ENCODE measurements at regions not wholly inside any gene's neighbourhood (a gene's known extent, or its start where the extent isn't known, plus 50 kb on each side); places are given as distances from the start of the nearest gene placed in this dataset.

DNA sequence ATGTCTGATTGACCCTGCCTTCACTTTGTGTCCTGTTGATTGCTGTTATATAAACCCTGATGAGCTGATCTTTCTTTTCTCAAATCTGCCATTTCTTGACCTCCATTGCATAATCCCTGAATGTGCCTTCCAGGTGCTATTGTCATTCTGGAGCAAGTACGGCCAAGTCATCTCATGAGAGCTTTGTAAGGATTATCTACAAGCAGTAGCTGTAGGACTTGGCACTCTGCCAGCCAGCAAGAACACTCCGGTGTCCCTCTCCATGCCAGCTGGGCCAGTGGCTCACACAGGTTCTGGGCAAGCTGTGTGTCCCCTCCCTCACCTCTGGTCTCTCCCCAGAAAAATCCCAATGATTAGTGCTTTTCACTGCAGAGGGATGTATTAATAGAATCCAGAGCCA lies 348.1 kb downstream of the FOXO1 start:
- DNase-seq = no peak

- DNase-seq = no peak
Measured at GRCh38 chr13:40319699-40320579, 346.5 kb downstream of the FOXO1 start.

- DNase-seq = no peak
Measured at GRCh38 chr13:40328091-40328490, 338.4 kb downstream of the FOXO1 start.

- DNase-seq = no peak
Measured at GRCh38 chr13:40329781-40330485, 336.5 kb downstream of the FOXO1 start.

DNA sequence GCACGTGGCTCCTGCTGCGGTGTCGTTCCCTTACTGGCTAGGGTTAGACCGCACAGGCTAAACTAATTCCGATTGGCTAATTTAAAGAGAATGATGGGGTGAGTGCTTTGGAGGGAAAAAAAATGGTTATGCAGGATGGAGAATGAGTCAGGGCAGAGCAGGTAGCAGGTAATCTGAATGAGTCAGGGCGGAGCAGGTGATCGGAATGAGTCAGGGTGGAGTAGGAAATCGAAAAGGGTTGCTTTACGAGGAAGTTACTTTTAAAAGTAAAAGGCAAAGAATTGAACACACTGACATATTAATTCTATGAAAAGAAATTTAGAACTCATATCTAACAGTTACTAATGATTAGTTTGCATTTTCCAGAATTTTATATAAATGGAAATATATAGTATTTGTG lies 335.5 kb downstream of the FOXO1 start:
- DNase-seq = no peak

- no peak for DNase-seq
Measured at GRCh38 chr13:40331802-40332201, 334.6 kb downstream of the FOXO1 start.

- no peak for DNase-seq
Measured at GRCh38 chr13:40333226-40333625, 333.2 kb downstream of the FOXO1 start.

DNA sequence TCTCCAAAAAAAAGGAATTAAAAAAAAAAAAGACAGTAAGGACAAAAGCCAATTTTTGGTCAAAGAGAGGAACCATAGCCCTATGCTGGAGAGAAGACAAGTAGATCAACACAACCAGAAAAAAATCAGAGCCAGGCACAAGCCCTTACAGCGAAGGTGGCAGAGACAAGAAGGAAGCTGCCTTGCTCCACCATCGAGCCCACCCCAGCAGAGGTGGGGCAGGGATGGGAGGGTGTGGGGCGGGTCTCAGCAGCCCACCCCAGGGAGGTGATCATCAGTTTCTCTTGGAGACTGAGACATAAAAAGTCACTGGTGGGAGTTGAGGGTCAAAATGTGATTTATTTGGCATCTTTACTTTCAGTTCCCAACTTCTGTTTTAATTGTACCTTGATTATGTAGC lies 332.4 kb downstream of the FOXO1 start:
- no peak for DNase-seq

GRCh38 chr13:40334616-40335015 lies 331.8 kb downstream of the FOXO1 start:
- DNase-seq = no peak

DNA sequence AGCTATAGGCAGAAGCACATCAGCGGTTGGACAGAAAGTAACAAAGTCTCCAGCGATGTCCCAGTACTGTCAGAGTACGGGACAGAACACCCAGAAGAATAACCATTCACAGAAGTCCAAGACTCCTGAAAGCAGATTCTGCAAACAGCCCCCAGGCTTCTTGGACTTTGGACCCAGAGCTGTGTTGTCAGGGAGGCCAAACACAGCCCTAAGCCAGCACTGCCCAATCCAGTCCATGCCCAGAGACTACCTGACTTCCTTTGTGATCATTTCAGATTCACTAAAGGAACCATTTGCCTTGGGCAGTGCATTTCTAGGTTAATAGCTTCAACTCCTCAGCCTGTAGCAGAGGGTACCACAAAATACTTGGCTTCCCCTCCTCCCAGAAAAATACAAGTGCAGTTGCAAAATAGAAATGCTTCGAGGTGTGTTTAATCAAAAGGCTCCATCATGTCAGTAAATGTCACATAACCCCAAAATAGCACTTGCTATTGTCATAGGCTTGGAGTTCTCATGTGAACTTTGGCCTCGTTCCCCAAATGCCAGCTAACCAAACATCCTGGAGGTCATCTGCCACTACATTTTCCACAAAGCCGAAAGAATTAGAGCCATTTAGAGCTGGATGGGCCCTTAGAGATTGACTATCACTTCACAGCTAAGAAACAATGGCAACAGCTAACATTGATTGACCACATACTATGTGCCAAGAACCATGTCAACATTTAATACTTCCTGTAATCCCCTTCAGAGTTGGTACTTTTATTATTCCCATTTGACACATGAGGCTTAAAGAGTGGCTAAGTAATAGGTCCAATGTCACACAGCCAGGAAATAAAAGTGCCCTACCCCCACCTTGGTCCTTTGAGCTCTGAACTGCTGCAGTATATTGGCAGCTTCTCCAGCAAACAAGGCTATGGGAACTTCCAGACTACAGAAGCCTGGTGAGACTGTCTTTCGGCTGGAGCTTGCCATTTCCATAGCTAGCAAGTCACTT lies 329.9 kb downstream of the FOXO1 start:
- DNase-seq = no peak

- no peak for DNase-seq
Measured at GRCh38 chr13:40337651-40338050, 328.8 kb downstream of the FOXO1 start.

DNA sequence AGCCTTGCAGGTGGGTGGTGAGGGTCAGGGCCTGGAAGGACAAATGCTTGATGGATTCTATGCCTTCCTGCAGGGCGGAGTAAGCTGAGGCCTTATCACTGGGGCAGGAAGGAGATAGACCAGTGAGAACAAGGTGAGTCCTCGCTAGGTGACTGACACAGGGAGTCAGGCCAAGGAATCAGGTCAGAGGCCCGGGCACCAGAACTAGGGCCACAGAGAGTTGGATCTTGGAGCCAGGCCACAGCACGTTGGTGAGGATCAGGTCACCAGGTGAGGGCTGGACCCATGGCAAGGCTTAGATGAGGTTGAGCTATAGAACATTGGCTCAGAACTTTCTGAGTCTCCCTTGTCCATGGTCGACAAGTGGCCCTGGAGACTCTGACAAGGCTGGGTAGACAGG lies 328.2 kb downstream of the FOXO1 start:
- DNase-seq = no peak

DNA sequence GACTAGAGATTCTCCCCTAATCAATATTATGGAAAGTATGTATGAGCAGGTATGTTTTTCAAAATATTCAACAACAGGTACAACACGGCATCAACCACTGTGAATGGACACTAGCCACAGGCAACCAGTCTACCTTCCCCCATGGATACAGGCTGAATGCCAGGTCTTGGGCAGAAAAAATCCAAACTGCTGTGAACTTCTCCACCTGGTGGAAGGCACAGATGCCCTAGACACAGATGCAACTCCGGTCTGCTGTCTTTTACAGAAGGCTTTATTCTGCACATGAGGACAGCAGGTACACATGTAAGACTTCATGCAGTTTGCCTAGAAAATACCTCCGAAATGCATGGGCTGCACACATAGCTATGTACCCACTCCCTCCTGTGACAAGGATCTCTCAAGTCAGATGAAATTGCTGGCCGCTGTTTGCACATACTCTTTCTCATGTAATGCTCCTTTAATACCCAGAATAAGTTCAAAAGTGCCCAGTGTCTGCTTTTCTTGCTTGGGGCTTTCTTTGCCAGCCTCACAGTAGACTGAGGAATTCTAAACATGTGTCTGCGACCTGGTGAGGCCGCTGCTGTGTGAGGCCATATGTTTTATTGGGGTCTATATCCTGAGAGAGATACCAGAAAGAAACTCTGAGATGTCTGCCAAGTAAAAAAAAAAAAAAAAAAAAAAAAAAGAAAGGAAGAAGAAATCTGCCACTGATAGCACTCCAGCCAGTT lies 325.9 kb downstream of the FOXO1 start:
- DNase-seq = no peak

DNA sequence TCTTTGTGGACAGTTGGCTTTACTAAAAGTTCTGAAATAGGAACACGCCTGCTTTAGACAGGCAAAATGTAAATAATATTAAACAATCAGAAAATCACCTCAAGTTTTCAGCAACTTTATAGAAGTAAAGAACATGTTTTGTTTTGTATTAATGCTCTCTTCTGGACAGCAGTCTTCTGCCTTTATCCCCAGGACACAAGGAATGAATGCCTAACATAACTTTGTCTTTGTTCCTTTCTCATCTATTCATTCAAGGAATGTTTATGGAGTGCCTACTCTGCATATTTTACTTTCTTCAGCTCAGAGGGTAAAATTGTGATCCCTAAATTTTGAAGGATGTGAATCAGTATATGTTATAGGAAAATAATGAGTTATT lies 325.4 kb downstream of the FOXO1 start:
- DNase-seq = no peak

DNA sequence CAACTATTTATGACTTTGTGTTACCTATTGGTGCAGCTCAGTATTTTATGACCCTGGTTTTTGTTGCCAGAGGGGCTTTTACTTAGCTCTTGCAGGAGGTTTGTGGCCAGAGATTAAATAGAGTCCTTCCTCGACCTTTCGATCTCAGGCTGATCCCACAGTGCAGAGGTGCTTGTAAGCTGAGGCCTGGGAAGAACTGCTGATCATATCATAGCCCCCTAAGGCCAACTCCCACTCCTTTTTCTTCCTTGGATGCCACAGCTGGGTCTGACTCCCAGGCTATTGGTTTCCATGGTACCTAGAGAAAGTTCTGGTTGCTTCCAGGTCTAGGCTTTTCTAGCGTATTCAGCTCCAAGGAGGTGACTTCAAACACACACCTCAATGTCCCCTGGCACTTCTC lies 324.9 kb downstream of the FOXO1 start:
- no peak for DNase-seq

- DNase-seq = no peak
Measured at GRCh38 chr13:40342461-40342860, 324.0 kb downstream of the FOXO1 start.

DNA sequence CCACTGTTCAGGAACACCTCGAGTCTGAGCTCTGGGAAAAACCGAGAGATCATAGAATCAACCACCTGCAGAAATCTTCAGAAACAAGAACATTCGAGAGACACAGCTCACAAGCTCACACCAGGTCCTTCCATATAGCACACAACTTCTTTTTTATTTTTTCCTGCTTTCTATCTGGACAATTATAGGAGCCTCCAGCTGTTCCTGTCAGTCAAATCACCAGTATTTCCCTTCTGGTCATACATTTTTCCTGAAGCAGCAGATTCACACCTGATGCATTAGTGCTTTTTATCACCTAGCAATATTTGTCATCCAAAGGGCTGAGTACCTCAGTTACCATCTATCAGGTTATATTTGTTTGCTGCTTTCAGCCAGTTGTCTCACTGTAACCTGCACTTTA lies 323.5 kb downstream of the FOXO1 start:
- DNase-seq = no peak

DNA sequence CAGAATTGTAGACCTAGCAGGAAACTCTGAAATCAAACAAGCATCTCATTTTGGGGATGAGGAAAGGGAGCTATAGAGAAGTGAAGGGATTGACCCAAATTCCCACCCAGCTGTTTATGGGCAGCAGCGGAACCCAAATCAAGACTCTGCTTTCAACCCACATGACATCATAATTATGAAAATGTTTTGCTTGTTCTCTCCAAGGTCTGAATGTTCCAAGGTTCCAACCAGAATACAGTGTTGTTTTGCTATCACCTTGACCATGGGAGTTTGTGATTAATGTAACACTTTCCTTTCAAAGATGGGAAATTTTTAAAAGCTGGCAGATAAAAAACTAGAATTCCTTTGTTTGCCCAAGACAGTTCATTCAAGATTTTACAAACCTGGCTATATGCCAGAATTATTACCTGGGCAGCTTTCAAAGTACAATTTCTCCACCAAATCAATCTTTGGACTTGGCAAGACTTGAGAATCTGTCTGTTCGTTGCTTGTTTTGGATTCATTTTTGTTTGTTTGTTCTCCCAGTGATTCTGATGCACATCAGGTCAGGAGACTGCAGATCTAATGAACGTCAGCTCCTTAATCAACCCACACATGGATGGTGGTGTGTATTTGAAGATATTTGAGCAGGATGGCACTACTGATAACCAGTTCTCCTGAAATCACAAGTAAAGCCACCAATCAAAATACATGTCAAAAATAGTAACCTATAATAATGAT lies 322.7 kb downstream of the FOXO1 start:
- DNase-seq = no peak

GRCh38 chr13:40344270-40345148 lies 321.9 kb downstream of the FOXO1 start:
- DNase-seq = no peak

GRCh38 chr13:40345149-40345514 lies 321.3 kb downstream of the FOXO1 start:
- DNase-seq = no peak
